Left forelimb (tissue), 1 donor: ENCODE measurements at regions not wholly inside any gene's neighbourhood (a gene's known extent, or its start where the extent isn't known, plus 50 kb on each side); places are given as distances from the start of the nearest gene placed in this dataset.
"Not testable (repeated sequence)": the region's sequence is repeated elsewhere in the genome, so short reads cannot be mapped to it uniquely, and the experiment has no call there.

Experiments used
- DNase-seq: peaks from one replicate; pipeline ENCODE4 v3.0.0-alpha.2; 2018; ENCODE audit warnings: low spot score

DNA sequence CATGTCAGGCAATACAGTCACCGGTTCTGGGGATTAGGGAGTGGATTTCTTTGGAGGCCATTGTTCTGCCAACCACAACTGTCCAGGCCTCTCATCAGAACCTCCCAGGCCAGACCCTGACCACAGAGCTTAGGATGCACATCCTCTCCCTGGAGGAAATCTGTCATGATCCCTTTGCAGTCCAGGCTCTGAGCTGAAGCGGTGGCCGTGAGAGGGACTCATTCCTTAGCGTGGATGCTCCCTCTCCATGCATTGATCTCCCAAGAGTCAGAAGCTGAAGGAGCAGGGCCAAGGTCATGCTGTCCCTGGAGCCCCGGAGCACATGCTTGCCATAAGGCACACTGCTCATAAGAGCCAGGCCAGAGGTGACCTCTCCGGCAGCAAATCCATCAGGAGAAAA, 181.4 kb downstream of the COPRS start:
- no peak for DNase-seq

DNA sequence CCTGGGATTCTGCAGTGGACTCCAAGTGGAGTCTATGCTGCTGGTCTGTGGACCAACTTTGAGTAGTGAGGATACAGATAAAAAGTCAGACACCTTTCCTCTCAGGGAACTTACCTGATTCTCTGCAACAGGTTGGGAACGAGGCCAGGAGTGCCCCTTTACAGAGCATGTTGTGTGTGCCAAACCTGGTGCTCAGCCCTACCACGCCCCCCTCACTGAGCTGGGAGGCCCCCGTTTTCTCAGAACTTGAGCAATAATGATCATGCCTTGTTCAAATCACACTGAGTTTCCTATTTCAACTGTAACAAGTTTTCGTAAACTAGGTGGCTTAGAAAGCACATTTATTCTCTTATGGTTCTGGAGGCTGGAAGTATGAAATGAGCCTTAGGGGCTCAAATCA, 182.0 kb downstream of the COPRS start:
- DNase-seq, result no peak

DNA sequence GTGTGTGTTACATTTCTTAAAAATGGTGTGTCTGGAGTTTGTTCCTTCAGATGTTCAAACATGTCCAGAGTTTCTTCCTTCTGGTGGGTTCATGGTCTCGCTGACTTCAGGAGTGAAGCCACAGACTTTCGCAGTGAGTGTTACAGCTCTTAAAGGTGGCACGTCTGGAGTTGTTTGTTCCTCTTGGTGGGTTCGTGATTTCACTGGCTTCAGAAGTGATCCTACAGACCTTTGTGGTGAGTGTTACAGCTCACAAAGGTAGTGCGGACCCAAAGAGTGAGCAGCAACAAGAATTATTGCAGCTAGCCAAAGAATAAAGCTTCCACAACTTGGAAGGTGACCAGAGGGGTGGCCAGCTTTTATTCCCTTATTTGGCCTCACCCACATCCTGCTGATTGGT, 183.7 kb downstream of the COPRS start:
- DNase-seq, result not testable (repeated sequence)

DNA sequence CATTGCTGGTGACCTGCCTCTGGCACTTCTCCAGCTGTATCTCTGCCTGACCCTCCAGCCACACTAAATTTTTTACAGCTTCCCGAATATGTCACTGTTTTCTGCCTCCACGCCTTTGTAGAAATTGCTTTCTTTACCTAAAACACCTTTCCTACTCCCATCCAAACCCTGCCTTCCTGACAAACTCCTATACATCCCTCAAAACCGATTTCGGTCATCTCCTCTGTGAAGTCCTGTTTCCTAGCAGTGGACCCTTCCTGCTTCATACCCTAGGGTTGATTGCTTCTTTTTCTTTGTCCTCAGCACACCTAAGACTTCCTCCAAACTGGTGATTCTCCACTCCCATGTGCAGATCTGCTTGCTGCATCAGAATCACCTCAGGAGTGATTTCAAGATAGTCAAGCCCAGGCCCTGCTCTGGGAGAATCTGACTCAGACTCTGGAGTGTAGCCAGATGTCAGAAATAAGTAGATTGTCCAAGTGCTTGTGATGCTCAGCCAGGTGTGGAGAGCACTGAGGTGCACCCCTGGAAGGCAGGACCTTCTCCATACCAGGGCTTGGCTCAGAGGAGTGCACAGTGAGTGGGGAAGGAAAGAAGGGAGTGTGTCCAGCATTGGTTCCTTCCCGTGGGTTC, 184.2 kb downstream of the COPRS start:
- no peak for DNase-seq

GRCh38 chr17:31674305-31674704, 184.7 kb downstream of the COPRS start:
- no peak for DNase-seq

- DNase-seq, result no peak
These were observed 186.0 kb downstream of the COPRS start for GRCh38 chr17:31673076-31673475.

- DNase-seq, result no peak
These were observed 186.8 kb downstream of the COPRS start for GRCh38 chr17:31672161-31672819.

DNA sequence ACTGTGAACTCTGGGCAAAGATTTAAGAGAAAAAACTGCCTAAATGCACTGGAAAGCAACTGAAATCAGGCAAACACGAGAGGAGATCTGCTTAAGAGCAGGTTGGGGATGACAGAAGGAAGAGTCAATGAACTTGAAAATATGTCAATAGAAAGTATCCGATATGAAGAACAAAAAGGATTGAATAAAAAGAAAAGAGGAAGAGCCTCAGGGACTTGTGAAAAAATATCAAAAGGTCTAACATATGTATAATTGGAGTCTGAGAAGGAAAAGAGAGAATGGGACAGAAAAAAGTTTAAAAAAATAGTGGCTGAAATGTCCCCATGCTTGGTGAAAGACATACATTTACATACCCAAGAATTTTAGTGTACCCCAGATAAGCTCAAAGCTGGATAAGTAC, 195.5 kb downstream of the COPRS start:
- no peak for DNase-seq

GRCh38 chr17:31660684-31661083, 198.4 kb downstream of the COPRS start:
- DNase-seq, result no peak

- DNase-seq, result no peak
These were observed 201.2 kb downstream of the COPRS start for GRCh38 chr17:31657876-31658275.

- no peak for DNase-seq
These were observed 204.1 kb downstream of the COPRS start for GRCh38 chr17:31654936-31655335.

DNA sequence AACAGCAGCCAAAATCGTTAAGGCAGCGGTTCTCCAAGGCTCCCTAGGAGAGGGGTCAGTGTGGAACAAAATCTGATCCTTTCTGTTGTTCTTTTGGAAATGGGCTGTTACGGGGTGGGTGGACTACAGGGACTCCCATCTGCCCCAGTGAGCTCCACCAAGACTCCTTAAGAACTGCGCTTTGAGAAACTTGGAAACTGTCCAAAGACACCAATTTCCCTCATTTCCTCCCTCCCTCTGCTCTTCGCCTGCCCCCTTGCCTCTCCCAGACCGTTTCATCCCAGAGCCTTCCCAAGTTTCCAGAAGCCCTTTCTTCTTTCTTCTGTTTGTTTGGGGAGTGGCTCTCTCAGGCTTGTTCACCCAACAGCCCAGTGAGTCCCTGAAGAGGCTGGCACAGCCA, 205.4 kb downstream of the COPRS start:
- DNase-seq, result no peak

GRCh38 chr17:31650756-31651520, 208.1 kb downstream of the COPRS start:
- DNase-seq, result no peak

DNA sequence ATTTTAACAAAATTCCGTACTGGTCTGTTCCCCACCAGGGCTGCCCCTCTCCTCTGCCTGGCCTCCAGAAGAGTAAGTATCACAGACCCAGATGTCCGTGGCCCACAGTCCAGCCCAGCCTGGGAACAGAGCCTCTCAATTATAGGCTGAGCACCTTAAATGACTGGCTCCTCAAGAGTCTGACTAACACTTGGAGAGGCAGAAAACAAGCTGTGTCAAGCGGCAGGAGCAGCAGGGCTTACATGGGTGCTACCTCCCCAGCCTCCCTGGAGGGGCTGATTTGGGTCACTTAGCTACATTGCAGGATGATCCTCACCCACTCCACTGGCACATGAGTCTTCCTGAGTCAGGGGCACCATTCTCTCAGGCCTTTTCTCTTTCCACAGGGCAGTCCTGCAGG, 209.7 kb downstream of the COPRS start:
- no peak for DNase-seq

GRCh38 chr17:31647661-31648060, 211.4 kb downstream of the COPRS start:
- DNase-seq, result no peak

GRCh38 chr17:31646642-31647041, 212.4 kb downstream of the COPRS start:
- DNase-seq, result no peak

GRCh38 chr17:31645351-31645750, 213.7 kb downstream of the COPRS start:
- DNase-seq, result no peak

DNA sequence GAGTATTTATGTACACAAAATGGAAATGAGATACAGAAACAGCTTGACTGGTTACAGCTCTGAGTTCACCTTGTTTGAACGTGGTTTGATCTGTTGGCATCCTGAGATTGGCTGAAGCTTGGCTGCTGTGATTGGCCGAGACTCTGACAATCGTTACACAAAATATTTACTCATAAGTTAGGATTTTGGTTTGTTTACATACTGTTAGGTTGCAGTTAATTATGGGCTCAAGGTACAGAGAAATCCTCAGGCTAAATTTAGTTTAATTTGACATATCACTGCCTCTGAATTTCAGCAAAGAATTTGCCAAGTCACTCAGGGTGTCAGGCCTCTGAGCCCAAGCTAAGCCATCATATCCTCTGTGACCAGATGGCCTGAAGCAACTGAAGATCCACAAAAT, 227.3 kb downstream of the COPRS start:
- DNase-seq, result no peak

GRCh38 chr17:31630866-31631265, 228.2 kb downstream of the COPRS start:
- DNase-seq, result not testable (repeated sequence)

GRCh38 chr17:31629696-31630470, 229.2 kb downstream of the COPRS start:
- no peak for DNase-seq

DNA sequence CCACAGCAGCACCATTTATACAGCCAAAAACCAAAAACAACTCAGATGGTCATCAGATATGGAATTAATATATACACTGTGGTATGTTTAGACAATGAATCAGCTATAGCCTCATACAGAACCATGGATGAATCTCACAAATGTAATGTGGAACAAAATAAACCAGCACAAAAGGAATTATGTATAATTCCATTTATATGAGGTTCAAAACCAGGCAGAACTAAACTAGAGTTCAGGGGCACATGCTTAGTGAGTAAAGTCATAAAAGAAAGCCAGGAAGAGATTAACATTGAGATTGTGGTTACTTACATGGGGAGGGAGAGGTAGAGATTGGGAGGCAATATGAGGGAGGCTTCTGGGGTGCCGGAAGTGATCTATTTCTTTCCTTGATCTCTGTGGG, 231.1 kb downstream of the COPRS start:
- no peak for DNase-seq

DNA sequence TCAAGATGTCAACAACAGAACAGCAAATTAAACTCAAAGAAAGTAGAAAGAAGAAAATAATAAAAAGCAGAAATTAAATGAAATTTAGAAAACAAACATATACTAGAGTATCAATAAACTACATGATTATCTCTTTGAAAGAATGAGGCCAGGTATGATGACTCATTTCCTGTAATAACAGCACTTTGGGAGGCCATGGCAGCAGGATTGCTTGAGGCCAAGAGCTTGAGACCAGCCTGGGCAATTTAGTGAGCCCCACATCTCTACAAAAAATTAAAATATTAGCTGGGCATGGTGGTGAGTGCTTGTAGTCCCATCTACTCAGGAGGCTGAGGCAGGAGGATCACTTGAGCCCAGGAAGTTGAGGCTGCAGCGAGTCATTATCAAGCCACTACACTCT, 232.5 kb downstream of the RAB11FIP4 start:
- DNase-seq, result no peak

DNA sequence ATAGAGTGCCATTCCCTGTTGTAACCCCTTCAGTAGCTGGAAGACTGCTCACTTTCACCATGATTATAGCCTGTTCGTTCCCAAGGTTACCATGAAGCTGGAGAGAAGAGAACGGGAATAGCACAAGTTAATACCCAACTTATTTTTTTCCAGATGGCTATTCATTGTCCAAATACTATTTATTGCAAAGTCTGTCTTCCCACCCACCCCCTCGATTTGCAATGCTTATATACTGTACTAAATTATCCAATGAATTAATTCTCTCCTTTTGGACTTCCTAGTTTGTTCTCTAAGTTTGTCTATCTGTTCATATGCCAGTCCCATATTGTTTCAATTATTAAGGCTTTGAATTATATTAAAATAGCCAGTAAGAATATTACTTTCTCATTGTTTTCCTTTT, 231.0 kb downstream of the RAB11FIP4 start:
- DNase-seq, result no peak
